HFF-Myc (cell line): ENCODE measurements at regions not wholly inside any gene's neighbourhood (a gene's known extent, or its start where the extent isn't known, plus 50 kb on each side); places are given as distances from the start of the nearest gene placed in this dataset.

Experiments
- DNase-seq: peaks from one replicate; pipeline ENCODE4 v3.0.0-alpha.2; 2011; ENCODE audit warnings: low read depth; ENCODE audit errors: extremely low read depth
- H3K4me3 ChIP-seq: replicated peaks from 2 replicates; pipeline ENCODE4 v1.5.1; 2011; ENCODE audit warnings: low read depth, mild to moderate bottlenecking, control low read depth, low read length
- TF ChIP-seq, protein P1 (sequence below): IDR thresholded peaks from 2 replicates; pipeline ENCODE4 v1.5.1; 2012; ENCODE audit warnings: mild to moderate bottlenecking, low read depth, low read length, control low read depth; ENCODE audit errors: missing control alignments

- no peak for DNase-seq
- H3K4me3 ChIP-seq = no peak overlapping the region
- TF ChIP-seq, protein P1, sequence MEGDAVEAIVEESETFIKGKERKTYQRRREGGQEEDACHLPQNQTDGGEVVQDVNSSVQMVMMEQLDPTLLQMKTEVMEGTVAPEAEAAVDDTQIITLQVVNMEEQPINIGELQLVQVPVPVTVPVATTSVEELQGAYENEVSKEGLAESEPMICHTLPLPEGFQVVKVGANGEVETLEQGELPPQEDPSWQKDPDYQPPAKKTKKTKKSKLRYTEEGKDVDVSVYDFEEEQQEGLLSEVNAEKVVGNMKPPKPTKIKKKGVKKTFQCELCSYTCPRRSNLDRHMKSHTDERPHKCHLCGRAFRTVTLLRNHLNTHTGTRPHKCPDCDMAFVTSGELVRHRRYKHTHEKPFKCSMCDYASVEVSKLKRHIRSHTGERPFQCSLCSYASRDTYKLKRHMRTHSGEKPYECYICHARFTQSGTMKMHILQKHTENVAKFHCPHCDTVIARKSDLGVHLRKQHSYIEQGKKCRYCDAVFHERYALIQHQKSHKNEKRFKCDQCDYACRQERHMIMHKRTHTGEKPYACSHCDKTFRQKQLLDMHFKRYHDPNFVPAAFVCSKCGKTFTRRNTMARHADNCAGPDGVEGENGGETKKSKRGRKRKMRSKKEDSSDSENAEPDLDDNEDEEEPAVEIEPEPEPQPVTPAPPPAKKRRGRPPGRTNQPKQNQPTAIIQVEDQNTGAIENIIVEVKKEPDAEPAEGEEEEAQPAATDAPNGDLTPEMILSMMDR = no peak
These were observed 446.8 kb downstream of the ANKRD50 start for GRCh38 chr4:124265701-124266100.

GRCh38 chr4:124266721-124267120, 445.8 kb downstream of the ANKRD50 start:
- H3K4me3 ChIP-seq = no peak overlapping the region
- TF ChIP-seq, protein P1 = no peak
- DNase-seq = no peak

DNA sequence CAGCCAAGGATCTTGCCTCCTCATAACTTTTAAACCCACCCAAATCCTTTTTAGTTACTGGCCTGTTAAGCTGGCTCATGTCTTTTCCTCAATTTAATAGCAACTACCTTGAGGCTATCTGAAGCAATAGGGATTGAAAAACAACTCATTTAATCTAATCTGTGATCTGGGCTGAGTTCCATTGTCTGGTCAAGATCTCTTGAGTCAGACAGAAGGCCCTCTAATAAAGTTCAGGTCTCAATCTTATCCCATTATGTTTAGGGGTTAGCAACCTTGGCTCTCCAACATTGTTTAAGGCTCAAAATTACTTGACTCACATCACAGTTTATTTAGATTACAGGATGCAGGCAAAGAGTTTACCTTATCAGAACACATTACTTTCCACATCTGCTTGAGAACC, 436.1 kb downstream of the ANKRD50 start:
- no peak overlapping the region for H3K4me3 ChIP-seq
- TF ChIP-seq, protein P1 = no peak
- DNase-seq = no peak

- TF ChIP-seq, protein P1 = no peak
- no peak for DNase-seq
These were observed 434.8 kb downstream of the ANKRD50 start for GRCh38 chr4:124277691-124278090.

DNA sequence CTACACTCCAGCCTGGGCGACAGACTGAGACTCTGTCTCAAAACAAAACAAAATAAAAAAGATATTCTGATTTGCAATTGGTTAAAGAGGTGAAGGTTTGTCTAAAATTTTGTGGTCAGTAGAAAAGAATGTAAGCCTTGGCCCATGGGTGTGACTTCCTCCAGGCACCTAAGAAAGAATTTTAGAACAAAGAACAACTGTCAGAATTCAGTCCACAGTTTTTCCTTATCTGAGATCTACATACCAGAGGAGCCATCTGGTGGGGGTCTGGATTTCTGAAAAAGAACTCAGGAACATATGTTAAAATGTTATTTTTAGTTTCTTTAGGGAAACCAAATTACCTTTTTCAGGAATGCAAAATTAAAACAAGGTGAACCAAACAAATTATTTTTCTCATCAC, 434.1 kb downstream of the ANKRD50 start:
- H3K4me3 ChIP-seq = no peak overlapping the region
- TF ChIP-seq, protein P1 = no peak
- peak; percentile 63 for DNase-seq

More at GRCh38 chr4:124277691-124278090, 434.8 kb downstream of the ANKRD50 start:
- H3K4me3 ChIP-seq = no peak overlapping the region

DNA sequence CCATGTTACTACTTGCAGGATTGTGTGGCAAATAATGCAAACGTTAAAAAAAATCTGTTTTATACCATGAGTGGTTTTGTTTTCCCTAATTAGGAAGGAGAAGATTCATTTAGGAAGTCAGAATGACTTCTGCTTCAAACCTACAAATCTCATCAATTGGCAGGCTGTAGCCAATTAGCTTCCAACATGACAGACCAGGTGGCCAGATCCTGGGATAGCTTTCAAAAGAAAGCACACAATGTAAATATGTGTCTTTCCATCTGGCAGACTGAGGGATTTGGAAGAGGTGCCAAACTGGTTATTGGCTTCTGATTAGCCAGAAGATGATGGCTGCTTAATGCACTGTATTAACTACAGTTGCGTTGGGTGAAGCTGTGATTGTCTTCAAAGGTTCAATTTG, 432.8 kb downstream of the ANKRD50 start:
- TF ChIP-seq, protein P1 = no peak
- H3K4me3 ChIP-seq = no peak overlapping the region
- no peak for DNase-seq

GRCh38 chr4:124282301-124282898, 430.1 kb downstream of the ANKRD50 start:
- TF ChIP-seq, protein P1 = no peak
- H3K4me3 ChIP-seq = no peak overlapping the region
- no peak for DNase-seq
